Suprapubic skin (tissue), 4 donors: ENCODE measurements at regions not wholly inside any gene's neighbourhood (a gene's known extent, or its start where the extent isn't known, plus 50 kb on each side); places are given as distances from the start of the nearest gene placed in this dataset.

Source experiments
- DNase-seq, 2 donors: peaks; one replicate each; pipeline ENCODE4 v3.0.0-alpha.2; 2019; ENCODE audit warnings: low spot score in 2 of 2
- H3K27ac ChIP-seq: fragments of 200-600 bp; sonication (generic); one replicate; pipeline ENCODE4 v1.5.1; 2019
- H3K27me3 ChIP-seq: fragments of 200-600 bp; sonication (generic); one replicate; pipeline ENCODE4 v1.5.1; 2019
- H3K36me3 ChIP-seq: fragments of 200-600 bp; sonication (generic); one replicate; pipeline ENCODE4 v1.5.1; 2019
- H3K4me1 ChIP-seq: fragments of 200-600 bp; sonication (generic); one replicate; pipeline ENCODE4 v1.5.1; 2019
- H3K4me3 ChIP-seq: fragments of 200-600 bp; sonication (generic); one replicate; pipeline ENCODE4 v1.5.1; 2019; ENCODE audit warnings: mild to moderate bottlenecking
- H3K9me3 ChIP-seq: fragments of 200-600 bp; sonication (generic); one replicate; pipeline ENCODE4 v1.5.1; 2019
- EP300 ChIP-seq: sonication (generic); formaldehyde crosslinking; IDR thresholded peaks from one replicate; pipeline ENCODE4 v1.6.1; 2017; ENCODE audit warnings: antibody characterized with exemption
- POLR2A ChIP-seq, 2 donors: fragments of 450-650 bp; IDR thresholded peaks; one replicate each; pipeline ENCODE4 v1.6.1; 2017; ENCODE audit warnings: antibody characterized with exemption in 2 of 2, mild to moderate bottlenecking in 2 of 2, moderate library complexity in 2 of 2
- POLR2AphosphoS5 ChIP-seq, 3 donors: sonication (generic); formaldehyde crosslinking; IDR thresholded peaks; one replicate each; pipeline ENCODE4 v1.6.1; 2017; ENCODE audit warnings: antibody characterized with exemption in 3 of 3
- WGBS: methylation state at CpG from one replicate; pipeline ENCODE4 v1.1.5; 2018; 5-methylcytosine and 5-hydroxymethylcytosine counted together
- TF ChIP-seq, protein P1 (sequence below), 2 donors: fragments of 200-600 bp in 1 of 2; fragments of 450-650 bp in 1 of 2; sonication (generic) in 1 of 2; IDR thresholded peaks; one replicate each; pipeline ENCODE4 v1.5.1; 2016 to 2019; ENCODE audit warnings: antibody characterized with exemption in 2 of 2, mild to moderate bottlenecking in 1 of 2, moderate library complexity in 1 of 2

DNA sequence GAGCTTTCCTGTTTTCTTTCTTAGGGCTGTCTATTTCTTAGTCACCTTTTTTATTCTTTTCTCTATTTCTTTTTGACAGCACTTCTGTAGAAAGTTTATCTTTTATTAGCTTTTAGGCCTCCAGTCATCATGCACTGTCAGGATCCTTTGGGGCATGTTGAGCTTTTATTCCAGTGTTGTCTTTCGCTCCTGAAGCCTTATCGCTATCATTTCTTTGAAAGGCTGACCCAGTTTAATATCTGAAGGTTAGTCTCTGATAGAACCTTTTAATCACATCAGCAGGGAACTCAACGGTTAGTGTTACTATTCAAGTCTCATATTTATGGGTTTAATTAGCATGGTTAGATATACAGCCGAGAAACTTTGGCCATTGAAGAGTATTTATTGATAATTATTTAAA is 745.9 kb downstream of the TBC1D32 start:
- Histone ChIP-seq H3K36me3 (no peaks in the 10 kb centered on the region), H3K27ac (no peak overlapping the region), H3K4me3 (no peak overlapping the region), H3K9me3 (no peaks in the 10 kb centered on the region), H3K27me3 (no peaks in the 10 kb centered on the region), H3K4me1 (no peaks in the 10 kb centered on the region)
- TF ChIP-seq EP300: no peak
- TF ChIP-seq, protein P1, sequence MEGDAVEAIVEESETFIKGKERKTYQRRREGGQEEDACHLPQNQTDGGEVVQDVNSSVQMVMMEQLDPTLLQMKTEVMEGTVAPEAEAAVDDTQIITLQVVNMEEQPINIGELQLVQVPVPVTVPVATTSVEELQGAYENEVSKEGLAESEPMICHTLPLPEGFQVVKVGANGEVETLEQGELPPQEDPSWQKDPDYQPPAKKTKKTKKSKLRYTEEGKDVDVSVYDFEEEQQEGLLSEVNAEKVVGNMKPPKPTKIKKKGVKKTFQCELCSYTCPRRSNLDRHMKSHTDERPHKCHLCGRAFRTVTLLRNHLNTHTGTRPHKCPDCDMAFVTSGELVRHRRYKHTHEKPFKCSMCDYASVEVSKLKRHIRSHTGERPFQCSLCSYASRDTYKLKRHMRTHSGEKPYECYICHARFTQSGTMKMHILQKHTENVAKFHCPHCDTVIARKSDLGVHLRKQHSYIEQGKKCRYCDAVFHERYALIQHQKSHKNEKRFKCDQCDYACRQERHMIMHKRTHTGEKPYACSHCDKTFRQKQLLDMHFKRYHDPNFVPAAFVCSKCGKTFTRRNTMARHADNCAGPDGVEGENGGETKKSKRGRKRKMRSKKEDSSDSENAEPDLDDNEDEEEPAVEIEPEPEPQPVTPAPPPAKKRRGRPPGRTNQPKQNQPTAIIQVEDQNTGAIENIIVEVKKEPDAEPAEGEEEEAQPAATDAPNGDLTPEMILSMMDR (IDR thresholded peaks at IDR 0.05): no peak
- TF ChIP-seq POLR2AphosphoS5 (IDR thresholded peaks at IDR 0.05): no peak
- TF ChIP-seq POLR2A (IDR thresholded peaks at IDR 0.05): no peak
- DNase-seq: no peak
- WGBS: 85% methylated on average over 4 of the region's 4 CpGs

DNA sequence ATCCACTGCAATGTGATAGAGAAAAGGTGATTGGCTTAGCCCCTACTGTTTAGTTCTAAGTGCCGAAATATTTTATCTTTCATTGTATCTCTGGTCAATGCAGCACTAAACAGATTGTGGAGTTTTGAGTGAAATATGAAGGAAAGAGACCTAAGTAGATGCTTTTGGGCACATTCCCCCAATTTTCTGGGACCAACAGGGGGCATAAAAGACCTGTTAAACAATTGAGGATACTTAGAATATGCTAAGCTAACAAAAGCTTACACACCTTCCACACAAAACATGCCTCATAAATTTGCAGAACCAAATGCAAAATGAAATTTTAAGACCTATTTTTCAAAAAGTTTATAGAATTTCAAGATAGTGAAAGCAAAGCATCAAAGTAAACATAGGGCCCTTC is 746.9 kb downstream of the TBC1D32 start:
- Histone ChIP-seq H3K27me3 (no peaks in the 10 kb centered on the region), H3K4me1 (no peaks in the 10 kb centered on the region), H3K4me3 (no peak overlapping the region), H3K36me3 (no peaks in the 10 kb centered on the region), H3K27ac (no peak overlapping the region), H3K9me3 (no peaks in the 10 kb centered on the region)
- 39% methylated on average over 1 of the region's 1 CpG for WGBS
- no peak for DNase-seq
- no peak for TF ChIP-seq POLR2A (IDR thresholded peaks at IDR 0.05)
- TF ChIP-seq EP300: no peak
- TF ChIP-seq, protein P1 (IDR thresholded peaks at IDR 0.05): no peak
- no peak for TF ChIP-seq POLR2AphosphoS5 (IDR thresholded peaks at IDR 0.05)

DNA sequence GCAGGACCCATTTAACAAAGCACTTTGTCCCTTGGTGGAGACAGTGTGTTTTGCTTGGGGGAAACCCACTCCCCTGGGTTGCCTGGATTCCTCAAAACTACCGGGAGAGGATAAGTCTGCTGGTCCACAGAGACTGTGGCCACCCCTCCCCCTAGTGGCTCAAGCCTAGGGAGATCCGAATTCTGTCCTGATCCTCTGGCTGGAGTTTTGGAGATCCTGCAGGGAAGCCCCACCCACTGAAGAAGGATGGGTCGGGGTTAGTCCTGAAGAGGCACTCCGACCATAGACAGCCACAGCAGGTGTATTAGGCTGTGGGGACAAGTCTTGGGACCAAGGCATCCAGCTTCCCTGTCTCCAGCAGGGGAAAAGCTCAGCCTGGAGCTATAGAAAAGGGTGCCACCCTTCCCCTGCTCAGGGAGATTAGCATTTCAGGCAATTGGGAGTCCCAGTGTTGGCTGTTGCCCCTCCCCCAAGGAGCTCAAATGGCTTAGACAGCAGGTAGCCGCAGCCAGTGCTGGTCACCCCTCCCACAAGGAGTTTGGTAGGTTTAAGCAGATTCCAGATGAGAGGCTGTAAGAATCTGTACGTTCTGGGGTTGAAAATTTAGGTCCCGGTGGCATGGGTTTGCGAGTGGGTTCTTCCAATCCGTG is 750.0 kb downstream of the TBC1D32 start:
- WGBS: 81% methylated on average over 7 of the region's 9 CpGs
- no peaks in the 10 kb centered on the region for H3K36me3 ChIP-seq
- TF ChIP-seq EP300: no peak
- TF ChIP-seq, protein P1 (IDR thresholded peaks at IDR 0.05): no peak
- TF ChIP-seq POLR2A (IDR thresholded peaks at IDR 0.05): no peak
- no peak for TF ChIP-seq POLR2AphosphoS5 (IDR thresholded peaks at IDR 0.05)
- peaks cover 4% of the 10 kb centered on the region for H3K9me3 ChIP-seq
- no peaks in the 10 kb centered on the region for H3K4me1 ChIP-seq
- no peak overlapping the region for H3K4me3 ChIP-seq
- no peak overlapping the region for H3K27ac ChIP-seq
- peak in 1 of 2 donors; percentile 47 for DNase-seq
- H3K27me3 ChIP-seq: no peaks in the 10 kb centered on the region

DNA sequence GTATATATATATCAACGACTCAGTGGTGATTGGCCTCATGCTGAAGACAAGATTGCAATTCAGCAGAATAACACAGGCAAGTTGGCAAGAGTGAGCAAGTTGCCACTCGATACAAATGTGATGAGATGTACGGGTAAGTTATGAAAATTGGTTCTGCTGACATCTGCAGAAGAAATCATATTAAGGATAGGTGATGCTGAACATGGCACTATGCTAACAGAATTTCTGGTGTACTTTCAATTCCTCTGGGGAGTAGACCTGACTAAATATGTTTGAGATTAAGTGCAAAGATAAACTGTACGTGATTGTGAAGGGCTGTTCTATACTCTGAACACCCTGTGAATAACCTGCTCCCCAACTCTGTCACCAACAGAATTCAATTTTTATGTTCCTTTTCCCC is 758.2 kb downstream of the TBC1D32 start:
- Histone ChIP-seq H3K9me3 (no peaks in the 10 kb centered on the region), H3K4me3 (no peak overlapping the region), H3K27ac (no peak overlapping the region), H3K36me3 (no peaks in the 10 kb centered on the region), H3K27me3 (no peaks in the 10 kb centered on the region), H3K4me1 (no peaks in the 10 kb centered on the region)
- DNase-seq: no peak
- TF ChIP-seq EP300 (no peak), POLR2AphosphoS5 (IDR thresholded peaks at IDR 0.05) (no peak), POLR2A (IDR thresholded peaks at IDR 0.05) (no peak)
- TF ChIP-seq, protein P1 (IDR thresholded peaks at IDR 0.05): no peak
- WGBS: 80% methylated on average over 4 of the region's 4 CpGs

DNA sequence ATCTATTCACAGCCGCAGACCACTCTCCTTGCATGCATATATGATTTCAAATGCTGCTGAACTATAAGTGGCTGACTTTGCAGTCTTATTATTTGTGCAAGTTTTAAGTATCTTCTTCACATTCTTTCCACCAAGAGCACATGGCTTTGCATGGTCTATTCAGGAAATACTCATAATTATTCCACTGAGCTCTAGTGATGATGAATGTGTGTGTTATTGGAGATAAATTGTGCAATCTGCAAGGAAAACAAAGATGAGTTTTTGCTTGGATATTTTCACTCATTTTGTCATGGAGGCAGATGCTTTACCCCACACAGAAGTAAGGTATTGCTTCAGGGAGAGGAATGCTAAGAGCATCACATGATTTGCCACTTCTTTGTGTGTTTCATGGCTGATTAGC is 764.6 kb downstream of the TBC1D32 start:
- Histone ChIP-seq H3K9me3 (no peaks in the 10 kb centered on the region), H3K36me3 (no peaks in the 10 kb centered on the region), H3K4me3 (no peak overlapping the region), H3K27ac (no peak overlapping the region), H3K4me1 (no peaks in the 10 kb centered on the region), H3K27me3 (no peaks in the 10 kb centered on the region)
- 82% methylated on average over 1 of the region's 1 CpG for WGBS
- TF ChIP-seq, protein P1 (IDR thresholded peaks at IDR 0.05): no peak
- TF ChIP-seq EP300: no peak
- no peak for TF ChIP-seq POLR2A (IDR thresholded peaks at IDR 0.05)
- TF ChIP-seq POLR2AphosphoS5 (IDR thresholded peaks at IDR 0.05): no peak
- DNase-seq: no peak
